ENCODE measurements at regions not wholly inside any gene's neighbourhood (a gene's known extent, or its start where the extent isn't known, plus 50 kb on each side); places are given as distances from the start of the nearest gene placed in this dataset.

DNA sequence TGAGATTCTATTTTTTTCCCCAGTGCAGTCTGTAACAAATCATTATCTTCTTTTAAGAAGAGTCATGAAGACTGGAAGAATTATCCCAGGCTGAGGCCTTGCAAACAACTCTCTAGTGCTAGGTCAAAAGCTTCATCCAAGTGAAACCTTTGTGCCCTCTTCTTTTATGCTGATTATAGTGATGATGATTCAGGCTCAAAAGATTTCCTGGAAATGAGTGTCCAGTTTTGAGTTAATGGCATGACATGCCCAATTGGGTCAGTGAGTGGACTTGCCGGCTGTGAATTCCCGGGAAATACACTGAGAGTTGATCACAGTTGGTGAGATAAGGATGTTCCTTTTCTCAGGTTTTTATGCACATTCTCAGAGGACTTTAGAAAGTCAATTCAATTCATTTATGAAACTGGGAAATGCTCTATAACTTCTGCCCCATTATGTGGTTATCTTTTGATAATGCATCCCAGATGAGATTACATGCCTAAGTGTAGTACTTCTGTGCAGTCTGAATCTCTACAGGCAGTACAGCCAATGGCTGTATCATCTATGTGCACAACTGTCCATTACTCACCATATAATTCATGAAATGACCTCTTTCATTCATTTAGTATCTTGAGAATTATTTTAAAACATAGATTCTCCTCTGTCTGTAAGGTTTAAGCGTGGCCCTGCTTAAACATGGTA is 66.2 kb downstream of the S1PR1 start:
- Histone ChIP-seq H3K36me3 (ENCODE audit: low read depth) (no peaks in the 10 kb centered on the region), H3K27me3 (ENCODE audit: insufficient read depth, poor library complexity, severe bottlenecking) (no peaks in the 10 kb centered on the region), H3K4me3 (ENCODE audit: severe bottlenecking) (no peak overlapping the region), H3K9me3 (ENCODE audit: severe bottlenecking) (no peaks in the 10 kb centered on the region), H3K27ac (ENCODE audit: poor library complexity, severe bottlenecking) (no peak overlapping the region), H3K4me1 (ENCODE audit: insufficient read depth, poor library complexity, severe bottlenecking) (no peaks in the 10 kb centered on the region)
- DNase-seq (ENCODE audit: low spot score) (no peak), ATAC-seq (ENCODE audit: low read depth) (no peak)
- TF ChIP-seq, protein P1, sequence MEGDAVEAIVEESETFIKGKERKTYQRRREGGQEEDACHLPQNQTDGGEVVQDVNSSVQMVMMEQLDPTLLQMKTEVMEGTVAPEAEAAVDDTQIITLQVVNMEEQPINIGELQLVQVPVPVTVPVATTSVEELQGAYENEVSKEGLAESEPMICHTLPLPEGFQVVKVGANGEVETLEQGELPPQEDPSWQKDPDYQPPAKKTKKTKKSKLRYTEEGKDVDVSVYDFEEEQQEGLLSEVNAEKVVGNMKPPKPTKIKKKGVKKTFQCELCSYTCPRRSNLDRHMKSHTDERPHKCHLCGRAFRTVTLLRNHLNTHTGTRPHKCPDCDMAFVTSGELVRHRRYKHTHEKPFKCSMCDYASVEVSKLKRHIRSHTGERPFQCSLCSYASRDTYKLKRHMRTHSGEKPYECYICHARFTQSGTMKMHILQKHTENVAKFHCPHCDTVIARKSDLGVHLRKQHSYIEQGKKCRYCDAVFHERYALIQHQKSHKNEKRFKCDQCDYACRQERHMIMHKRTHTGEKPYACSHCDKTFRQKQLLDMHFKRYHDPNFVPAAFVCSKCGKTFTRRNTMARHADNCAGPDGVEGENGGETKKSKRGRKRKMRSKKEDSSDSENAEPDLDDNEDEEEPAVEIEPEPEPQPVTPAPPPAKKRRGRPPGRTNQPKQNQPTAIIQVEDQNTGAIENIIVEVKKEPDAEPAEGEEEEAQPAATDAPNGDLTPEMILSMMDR (IDR thresholded peaks at IDR 0.05; ENCODE audit: poor library complexity, severe bottlenecking) = no peak

DNA sequence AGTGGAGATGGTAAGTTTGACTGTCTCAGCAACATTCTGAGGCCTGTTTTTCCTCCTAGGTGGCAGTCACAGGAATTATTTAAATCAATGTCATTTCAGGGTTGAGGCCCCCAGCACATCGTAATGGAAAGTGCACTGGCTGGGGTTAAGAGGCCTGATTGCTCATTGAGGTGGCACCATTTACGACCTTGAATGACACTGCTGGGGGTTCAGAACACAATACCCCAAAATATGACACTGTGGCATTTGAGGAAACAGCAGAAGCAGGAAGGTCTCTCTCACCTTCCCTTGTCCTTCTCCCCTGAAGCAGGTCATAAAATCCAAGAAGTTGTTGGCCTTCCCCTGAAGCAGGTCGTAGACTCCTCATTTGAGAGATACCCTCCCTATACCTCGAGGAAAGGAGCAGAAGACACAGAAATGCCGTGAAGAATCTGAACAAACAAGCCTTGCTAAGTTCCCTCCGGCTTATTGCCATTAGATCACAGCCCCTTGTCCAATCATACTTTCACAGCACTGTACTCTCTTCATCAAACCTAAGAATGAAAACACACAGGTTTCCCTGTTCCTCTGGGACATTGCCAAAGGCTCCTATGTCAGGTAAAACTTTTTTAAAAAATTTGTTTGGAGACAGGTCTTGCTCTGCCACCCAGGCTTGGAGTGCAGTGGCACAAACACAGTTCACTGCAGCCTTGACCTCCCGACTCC is 71.3 kb downstream of the S1PR1 start:
- Histone ChIP-seq H3K9me3 (ENCODE audit: severe bottlenecking) (no peaks in the 10 kb centered on the region), H3K27me3 (ENCODE audit: insufficient read depth, poor library complexity, severe bottlenecking) (peaks cover 35% of the 10 kb centered on the region), H3K4me1 (ENCODE audit: insufficient read depth, poor library complexity, severe bottlenecking) (no peaks in the 10 kb centered on the region), H3K27ac (ENCODE audit: poor library complexity, severe bottlenecking) (no peak overlapping the region), H3K4me3 (ENCODE audit: severe bottlenecking) (no peak overlapping the region), H3K36me3 (ENCODE audit: low read depth) (no peaks in the 10 kb centered on the region)
- no peak for DNase-seq (ENCODE audit: low spot score)
- TF ChIP-seq, protein P1 (IDR thresholded peaks at IDR 0.05; ENCODE audit: poor library complexity, severe bottlenecking) = no peak
- ATAC-seq (ENCODE audit: low read depth) = no peak

- Histone ChIP-seq H3K36me3 (ENCODE audit: low read depth) (no peaks in the 10 kb centered on the region), H3K4me1 (ENCODE audit: insufficient read depth, poor library complexity, severe bottlenecking) (no peaks in the 10 kb centered on the region), H3K27ac (ENCODE audit: poor library complexity, severe bottlenecking) (no peak overlapping the region), H3K4me3 (ENCODE audit: severe bottlenecking) (no peak overlapping the region), H3K9me3 (ENCODE audit: severe bottlenecking) (no peaks in the 10 kb centered on the region), H3K27me3 (ENCODE audit: insufficient read depth, poor library complexity, severe bottlenecking) (peaks cover 39% of the 10 kb centered on the region)
- TF ChIP-seq, protein P1 (IDR thresholded peaks at IDR 0.05; ENCODE audit: poor library complexity, severe bottlenecking) = no peak
- ATAC-seq (ENCODE audit: low read depth) (no peak), DNase-seq (ENCODE audit: low spot score) (no peak)
Measured at GRCh38 chr1:101308935-101309333, 72.1 kb downstream of the S1PR1 start.

- peak; percentile 48 for ATAC-seq (ENCODE audit: low read depth)
- Histone ChIP-seq H3K4me1 (ENCODE audit: insufficient read depth, poor library complexity, severe bottlenecking) (no peaks in the 10 kb centered on the region), H3K27ac (ENCODE audit: poor library complexity, severe bottlenecking) (no peak overlapping the region), H3K27me3 (ENCODE audit: insufficient read depth, poor library complexity, severe bottlenecking) (peaks cover 39% of the 10 kb centered on the region), H3K4me3 (ENCODE audit: severe bottlenecking) (no peak overlapping the region), H3K36me3 (ENCODE audit: low read depth) (no peaks in the 10 kb centered on the region), H3K9me3 (ENCODE audit: severe bottlenecking) (no peaks in the 10 kb centered on the region)
- DNase-seq (ENCODE audit: low spot score) = no peak
- TF ChIP-seq, protein P1 (IDR thresholded peaks at IDR 0.05; ENCODE audit: poor library complexity, severe bottlenecking) = peak; percentile 90
Measured at GRCh38 chr1:101309334-101310311, 72.8 kb downstream of the S1PR1 start.
